ENCODE measurements at regions not wholly inside any gene's neighbourhood (a gene's known extent, or its start where the extent isn't known, plus 50 kb on each side); places are given as distances from the start of the nearest gene placed in this dataset.

GRCh38 chr6:6497541-6497940 lies 91.0 kb upstream of the LY86 start:
- Mint-ChIP-seq H3K27me3 (ENCODE audit: low read depth) (no peaks in the 10 kb centered on the region; the same call in 1 of the 2 replicates), H3K4me3 (no peak overlapping the region), H3K27ac (no peak overlapping the region), H3K9me3 (no peaks in the 10 kb centered on the region), H3K4me1 (no peaks in the 10 kb centered on the region), H3K36me3 (no peaks in the 10 kb centered on the region)
- TF ChIP-seq NFATC4 (CRISPR knock-in tag; IDR thresholded peaks at IDR 0.05) (no peak), SMAD4 (CRISPR knock-in tag; IDR thresholded peaks at IDR 0.05) (no peak), CDX4 (CRISPR knock-in tag; IDR thresholded peaks at IDR 0.05; ENCODE audit: borderline replicate concordance) (no peak), GRHL2 (CRISPR knock-in tag; IDR thresholded peaks at IDR 0.05; ENCODE audit: insufficient replicate concordance, severe bottlenecking) (no peak), CREM (CRISPR knock-in tag; IDR thresholded peaks at IDR 0.05) (no peak)
- POLR2A ChIA-PET, result no interaction called here
- no peak for DNase-seq (ENCODE audit: low spot score)
- CTCF ChIA-PET, result no interaction called here
- ATAC-seq, result no peak

GRCh38 chr6:6497976-6498375 lies 90.5 kb upstream of the LY86 start:
- TF ChIP-seq KAT7 (CRISPR knock-in tag; IDR thresholded peaks at IDR 0.05; ENCODE audit: borderline replicate concordance), result no peak
- TF ChIP-seq ATF3 (CRISPR knock-in tag; conservative IDR thresholded peaks at IDR 0.05), result no peak
- no peak for TF ChIP-seq SOX15 (CRISPR knock-in tag; IDR thresholded peaks at IDR 0.05)
- TF ChIP-seq ZNF232 (CRISPR knock-in tag; IDR thresholded peaks at IDR 0.05), result no peak
- TF ChIP-seq NFE2L1 (CRISPR knock-in tag; IDR thresholded peaks at IDR 0.05), result no peak
- TF ChIP-seq HMGA2 (CRISPR knock-in tag; IDR thresholded peaks at IDR 0.05), result no peak
- TF ChIP-seq CDX4 (CRISPR knock-in tag; IDR thresholded peaks at IDR 0.05; ENCODE audit: borderline replicate concordance), result no peak
- no peak for TF ChIP-seq NFATC4 (CRISPR knock-in tag; IDR thresholded peaks at IDR 0.05)
- no peak for TF ChIP-seq TP53 (CRISPR knock-in tag; IDR thresholded peaks at IDR 0.05)
- no peak for TF ChIP-seq SP1 (CRISPR knock-in tag; conservative IDR thresholded peaks at IDR 0.05)
- TF ChIP-seq CREM (CRISPR knock-in tag; IDR thresholded peaks at IDR 0.05), result no peak
- no peak for TF ChIP-seq TCF7 (CRISPR knock-in tag; IDR thresholded peaks at IDR 0.05; ENCODE audit: low read depth)
- TF ChIP-seq ZNF219 (CRISPR knock-in tag; IDR thresholded peaks at IDR 0.05; ENCODE audit: borderline replicate concordance), result no peak
- TF ChIP-seq ZNF263 (CRISPR knock-in tag; IDR thresholded peaks at IDR 0.05; ENCODE audit: low read depth), result no peak
- no peak for TF ChIP-seq GRHL2 (CRISPR knock-in tag; IDR thresholded peaks at IDR 0.05; ENCODE audit: insufficient replicate concordance, severe bottlenecking)
- no peak for TF ChIP-seq E2F4 (CRISPR knock-in tag; IDR thresholded peaks at IDR 0.05; ENCODE audit: borderline replicate concordance, low read depth)
- H3K9me3 Mint-ChIP-seq, result no peaks in the 10 kb centered on the region
- no peaks in the 10 kb centered on the region for H3K36me3 Mint-ChIP-seq
- no peaks in the 10 kb centered on the region for H3K4me1 Mint-ChIP-seq
- no peaks in the 10 kb centered on the region; the same call in 1 of the 2 replicates for H3K27me3 Mint-ChIP-seq (ENCODE audit: low read depth)
- ATAC-seq, result peak; percentile 35
- no peak for DNase-seq (ENCODE audit: low spot score)
- no peak overlapping the region for H3K4me3 Mint-ChIP-seq
- CTCF ChIA-PET, result no interaction called here
- no peak overlapping the region for H3K27ac Mint-ChIP-seq
- POLR2A ChIA-PET, result no interaction called here

GRCh38 chr6:6503191-6503590 lies 85.3 kb upstream of the LY86 start:
- DNase-seq (ENCODE audit: low spot score), result no peak
- Mint-ChIP-seq H3K27ac (no peak overlapping the region), H3K4me3 (no peak overlapping the region), H3K4me1 (no peaks in the 10 kb centered on the region), H3K9me3 (no peaks in the 10 kb centered on the region), H3K36me3 (no peaks in the 10 kb centered on the region), H3K27me3 (ENCODE audit: low read depth) (no peaks in the 10 kb centered on the region; the same call in 1 of the 2 replicates)
- ChIA-PET CTCF (interaction anchor here (1.3 kb wide), 1 partner anchor 8 kb away, joined by 6 read pairs; no protein-coding TSS in a partner anchor), POLR2A (no interaction called here)
- ATAC-seq, result no peak
- TF ChIP-seq FOXP1 (CRISPR knock-in tag; IDR thresholded peaks at IDR 0.05; ENCODE audit: borderline replicate concordance) (no peak), KAT7 (CRISPR knock-in tag; IDR thresholded peaks at IDR 0.05; ENCODE audit: borderline replicate concordance) (no peak), JAZF1 (CRISPR knock-in tag; IDR thresholded peaks at IDR 0.05) (no peak), PRDM15 (CRISPR knock-in tag; IDR thresholded peaks at IDR 0.05) (no peak), CTCF (IDR thresholded peaks at IDR 0.05) (no peak), CBFB (CRISPR knock-in tag; IDR thresholded peaks at IDR 0.05; ENCODE audit: low read depth) (no peak), ZNF671 (CRISPR knock-in tag; IDR thresholded peaks at IDR 0.05) (no peak), CDX4 (CRISPR knock-in tag; IDR thresholded peaks at IDR 0.05; ENCODE audit: borderline replicate concordance) (no peak)
